IPS-20b (cell line): ENCODE measurements at regions not wholly inside any gene's neighbourhood (a gene's known extent, or its start where the extent isn't known, plus 50 kb on each side); places are given as distances from the start of the nearest gene placed in this dataset.
A peak's percentile ranks its signal among the peaks of the same experiment; 100 is the strongest.

Source experiments
- H3K27ac ChIP-seq: one replicate; pipeline ENCODE4 v1.5.1; 2013; ENCODE audit warnings: low read length
- H3K27me3 ChIP-seq: 2 replicates; pipeline ENCODE4 v1.6.1; 2013; ENCODE audit warnings: mild to moderate bottlenecking, low read length, inconsistent platforms; ENCODE audit not compliant: insufficient read depth
- H3K36me3 ChIP-seq: 2 replicates; pipeline ENCODE4 v1.6.1; 2013; ENCODE audit warnings: low read depth, mild to moderate bottlenecking, inconsistent platforms, low read length, moderate library complexity; ENCODE audit not compliant: insufficient read depth
- H3K4me1 ChIP-seq: 2 replicates; pipeline ENCODE4 v1.6.1; 2013; ENCODE audit warnings: mild to moderate bottlenecking, control low read depth, inconsistent platforms, low read length, moderate library complexity; ENCODE audit not compliant: insufficient read depth
- H3K4me3 ChIP-seq: 2 replicates; pipeline ENCODE4 v1.5.1; 2013; ENCODE audit warnings: mild to moderate bottlenecking, low read length, inconsistent platforms
- H3K9ac ChIP-seq: 2 replicates; pipeline ENCODE4 v1.6.1; 2013; ENCODE audit warnings: low read depth, mild to moderate bottlenecking, inconsistent platforms, low read length, moderate library complexity
- H3K9me3 ChIP-seq: 2 replicates; pipeline ENCODE4 v1.6.1; 2013; ENCODE audit warnings: mild to moderate bottlenecking, low read depth, low read length, inconsistent platforms; ENCODE audit not compliant: insufficient read depth

DNA sequence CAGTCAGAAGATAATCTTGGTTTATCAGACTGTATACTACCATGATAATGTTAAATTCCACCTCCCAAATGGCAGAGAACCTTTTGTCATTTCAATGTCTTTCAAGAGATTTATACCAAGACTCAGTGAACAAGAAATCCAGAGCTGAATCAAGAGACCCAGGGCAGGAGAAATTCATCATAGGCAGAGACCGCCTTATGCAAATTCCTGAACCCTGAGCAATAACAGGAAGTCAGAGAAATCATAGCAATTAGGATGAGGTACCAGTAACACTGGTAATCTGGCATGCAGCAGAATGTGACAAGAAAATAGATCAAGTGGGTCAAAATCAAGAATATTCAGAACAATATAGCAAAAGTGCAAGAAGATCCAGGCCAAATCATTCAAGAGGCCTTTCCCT is 412.4 kb upstream of the LRATD1 start:
- H3K4me3 ChIP-seq: no peak overlapping the region
- no peak overlapping the region for H3K9ac ChIP-seq
- H3K9me3 ChIP-seq: no peaks in the 10 kb centered on the region
- H3K4me1 ChIP-seq: peaks cover 10% of the 10 kb centered on the region; the same call in 1 of the 2 replicates
- no peak overlapping the region for H3K27ac ChIP-seq
- no peaks in the 10 kb centered on the region for H3K27me3 ChIP-seq
- no peaks in the 10 kb centered on the region for H3K36me3 ChIP-seq

DNA sequence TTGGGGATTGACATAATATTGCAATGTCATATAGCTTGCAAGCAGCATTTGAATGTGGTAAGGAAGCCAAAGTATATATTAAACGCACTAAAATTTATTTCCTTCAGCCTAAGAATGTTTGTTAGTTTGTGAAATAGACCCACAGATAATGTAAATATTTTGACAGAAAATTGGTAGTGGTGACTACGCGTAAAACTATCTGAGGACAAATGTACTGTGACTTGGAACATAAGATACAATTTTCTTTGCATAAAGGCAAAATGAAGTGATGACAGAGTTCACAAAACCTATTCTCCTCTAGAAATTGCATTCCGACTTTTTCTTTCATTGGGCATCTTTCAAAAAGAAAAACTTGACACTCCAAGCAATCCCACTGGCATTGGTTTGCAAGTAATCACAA is 411.1 kb upstream of the LRATD1 start:
- Histone ChIP-seq H3K9me3 (no peaks in the 10 kb centered on the region), H3K4me1 (peaks cover 10% of the 10 kb centered on the region; the same call in 1 of the 2 replicates), H3K36me3 (no peaks in the 10 kb centered on the region), H3K9ac (no peak overlapping the region), H3K4me3 (no peak overlapping the region), H3K27me3 (no peaks in the 10 kb centered on the region), H3K27ac (no peak overlapping the region)

DNA sequence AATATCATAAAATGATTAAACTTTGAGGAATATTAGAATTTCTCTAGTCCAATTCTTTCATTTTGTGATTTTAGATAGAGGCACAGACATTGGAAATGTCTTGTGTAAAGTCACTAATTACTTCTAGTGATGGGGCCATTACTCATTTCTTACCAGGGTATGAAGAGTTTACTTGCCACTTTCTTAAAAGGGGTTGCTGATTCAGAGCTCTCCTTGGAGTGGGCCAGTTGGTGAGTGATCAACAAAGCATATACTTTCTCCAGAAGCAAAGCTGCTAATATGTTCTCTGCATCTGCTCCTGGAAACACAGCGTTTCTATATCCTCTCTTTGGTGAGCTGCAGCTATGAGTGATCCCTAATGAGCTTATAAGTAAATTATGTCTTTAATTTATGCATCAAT is 408.9 kb upstream of the LRATD1 start:
- Histone ChIP-seq H3K27me3 (no peaks in the 10 kb centered on the region), H3K4me1 (peaks cover 10% of the 10 kb centered on the region; the same call in 1 of the 2 replicates), H3K9me3 (no peaks in the 10 kb centered on the region), H3K27ac (no peak overlapping the region), H3K4me3 (no peak overlapping the region), H3K36me3 (no peaks in the 10 kb centered on the region), H3K9ac (no peak overlapping the region)

DNA sequence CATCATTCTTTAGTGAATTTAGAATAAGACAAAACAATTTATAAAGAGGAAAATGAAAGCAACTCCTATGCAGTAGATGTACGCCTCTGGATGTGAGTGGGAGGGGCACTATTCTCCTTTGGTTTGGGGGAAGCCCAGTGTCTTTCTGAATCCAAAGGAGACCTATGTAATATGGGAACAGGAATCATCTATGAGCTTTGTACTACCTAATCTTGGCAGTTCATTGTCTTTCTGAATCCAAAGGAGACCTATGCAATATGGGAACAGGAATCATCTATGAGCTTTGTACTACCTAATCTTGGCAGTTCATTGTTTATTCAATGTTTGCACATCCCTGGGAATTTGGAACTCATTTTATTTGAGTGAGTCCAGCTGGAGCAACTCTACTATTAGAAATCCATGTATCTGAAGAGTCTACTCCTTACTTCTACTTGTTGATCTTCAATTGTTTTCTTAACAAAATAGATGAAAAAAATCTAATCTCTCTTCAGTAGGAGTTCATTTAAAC is 401.1 kb upstream of the LRATD1 start:
- Histone ChIP-seq H3K27ac (no peak overlapping the region), H3K4me1 (peaks cover 26% of the 10 kb centered on the region; the same call in 1 of the 2 replicates), H3K36me3 (no peaks in the 10 kb centered on the region), H3K27me3 (peaks cover 31% of the 10 kb centered on the region), H3K9ac (no peak overlapping the region), H3K4me3 (peak overlapping the region; percentile 44; the same call in 1 of the 2 replicates), H3K9me3 (no peaks in the 10 kb centered on the region)

DNA sequence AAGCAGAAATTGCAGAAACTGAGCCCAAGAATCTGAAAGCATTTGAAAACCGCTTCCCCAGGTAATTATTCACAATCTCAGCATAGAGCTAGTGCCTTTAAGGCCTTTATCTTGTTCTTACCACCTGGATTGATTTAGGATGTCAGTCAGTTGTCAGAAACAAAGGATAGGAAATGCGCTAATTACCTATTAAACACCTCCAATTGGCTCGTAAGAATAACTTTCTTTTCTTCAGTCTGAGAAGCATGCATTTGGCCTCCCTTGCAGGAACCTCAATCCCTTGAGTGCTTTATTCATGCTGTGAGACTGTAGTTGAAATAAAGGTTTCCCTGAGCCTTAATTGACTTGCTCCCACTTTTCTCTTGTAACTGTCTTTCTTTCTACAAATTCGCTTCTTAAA is 400.3 kb upstream of the LRATD1 start:
- Histone ChIP-seq H3K27me3 (peaks cover 31% of the 10 kb centered on the region), H3K4me1 (peaks cover 26% of the 10 kb centered on the region; the same call in 1 of the 2 replicates), H3K9ac (no peak overlapping the region), H3K36me3 (no peaks in the 10 kb centered on the region), H3K4me3 (peak overlapping the region; percentile 45; the same call in 1 of the 2 replicates), H3K9me3 (no peaks in the 10 kb centered on the region), H3K27ac (no peak overlapping the region)

DNA sequence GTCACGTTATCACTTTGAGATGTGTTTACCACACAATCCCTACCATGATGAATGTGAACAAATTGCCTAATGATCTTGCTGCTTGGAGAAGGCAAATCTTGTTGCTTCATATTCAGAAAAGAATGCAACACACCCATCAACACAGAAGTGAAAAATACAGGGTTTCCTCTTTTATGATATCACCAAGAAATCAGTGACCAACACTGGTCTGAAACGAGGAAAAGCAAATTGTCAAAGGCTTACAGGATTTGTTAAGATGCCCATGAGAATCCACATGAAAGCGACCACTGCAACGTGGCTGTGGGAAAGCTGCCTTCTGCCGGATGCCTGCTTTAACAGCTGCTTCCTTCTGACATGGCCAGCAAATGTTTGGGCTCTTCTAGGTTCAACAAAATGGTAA is 397.6 kb upstream of the LRATD1 start:
- H3K27me3 ChIP-seq: peaks cover 31% of the 10 kb centered on the region
- H3K9ac ChIP-seq: no peak overlapping the region
- no peak overlapping the region for H3K4me3 ChIP-seq
- no peak overlapping the region for H3K27ac ChIP-seq
- no peaks in the 10 kb centered on the region for H3K36me3 ChIP-seq
- H3K9me3 ChIP-seq: no peaks in the 10 kb centered on the region
- H3K4me1 ChIP-seq: peaks cover 26% of the 10 kb centered on the region; the same call in 1 of the 2 replicates

DNA sequence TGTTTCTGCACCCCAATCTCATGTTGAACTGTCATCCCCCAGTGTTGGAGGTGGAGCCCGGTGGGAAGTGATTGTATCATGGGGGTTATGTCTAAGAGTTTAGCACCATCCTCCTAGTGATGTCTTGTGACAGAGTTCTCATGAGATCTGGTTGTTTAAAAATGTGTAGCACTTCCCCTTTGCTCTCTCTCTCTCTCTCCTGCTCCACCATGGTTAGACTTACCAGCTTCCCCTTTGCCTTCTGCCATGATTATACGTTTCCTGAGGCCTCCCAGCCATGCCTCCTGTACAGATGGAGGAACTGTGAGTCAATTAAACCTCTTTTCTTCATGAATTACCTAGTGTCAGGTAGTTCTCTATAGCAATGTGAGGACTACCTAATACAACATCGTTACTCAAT is 396.9 kb upstream of the LRATD1 start:
- Histone ChIP-seq H3K4me1 (peaks cover 26% of the 10 kb centered on the region; the same call in 1 of the 2 replicates), H3K27ac (no peak overlapping the region), H3K9me3 (no peaks in the 10 kb centered on the region), H3K4me3 (no peak overlapping the region), H3K27me3 (peaks cover 31% of the 10 kb centered on the region), H3K36me3 (no peaks in the 10 kb centered on the region), H3K9ac (no peak overlapping the region)

DNA sequence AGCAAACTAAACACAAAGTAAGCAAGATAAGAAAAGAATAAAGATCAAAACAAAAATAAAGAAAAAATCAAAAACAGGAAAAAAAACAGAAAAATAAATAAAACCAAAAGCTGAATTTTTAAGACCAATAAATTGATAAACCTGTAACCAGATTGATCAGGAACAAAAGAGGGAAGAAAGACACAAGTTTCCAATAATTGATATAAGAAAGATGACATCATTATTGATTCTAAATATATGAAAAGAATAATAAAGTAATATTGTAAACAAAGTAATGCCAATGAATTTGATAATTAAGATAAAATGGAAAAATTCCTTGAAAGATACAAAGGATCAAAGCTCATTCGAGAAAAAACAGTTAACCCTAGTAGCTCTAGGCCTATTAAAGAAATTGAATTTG is 394.6 kb upstream of the LRATD1 start:
- Histone ChIP-seq H3K36me3 (no peaks in the 10 kb centered on the region), H3K9me3 (no peaks in the 10 kb centered on the region), H3K27me3 (peaks cover 21% of the 10 kb centered on the region), H3K4me3 (no peak overlapping the region), H3K9ac (no peak overlapping the region), H3K27ac (no peak overlapping the region), H3K4me1 (peaks cover 9% of the 10 kb centered on the region; the same call in 1 of the 2 replicates)

DNA sequence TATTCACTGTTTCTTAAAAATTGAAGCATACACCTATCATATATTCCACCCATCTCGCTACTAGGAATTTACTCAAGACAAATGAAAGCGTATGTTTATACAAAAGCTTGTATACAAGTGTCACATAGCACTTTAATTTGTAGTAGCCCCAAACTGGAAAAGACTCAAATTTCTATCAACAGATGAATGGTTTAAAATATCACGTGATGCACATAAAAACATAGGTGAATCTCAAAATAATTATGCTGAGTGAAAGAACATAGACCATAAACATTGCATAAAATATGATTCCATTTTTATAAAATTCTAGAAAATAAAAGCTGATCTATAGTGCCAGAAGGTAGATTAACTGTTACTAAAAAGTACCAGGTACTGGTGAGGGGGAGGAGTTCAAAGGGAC is 392.9 kb upstream of the LRATD1 start:
- Histone ChIP-seq H3K4me3 (no peak overlapping the region), H3K27me3 (peaks cover 6% of the 10 kb centered on the region; the same call in 1 of the 2 replicates), H3K27ac (no peak overlapping the region), H3K9ac (no peak overlapping the region), H3K9me3 (no peaks in the 10 kb centered on the region), H3K36me3 (no peaks in the 10 kb centered on the region), H3K4me1 (no peaks in the 10 kb centered on the region)

DNA sequence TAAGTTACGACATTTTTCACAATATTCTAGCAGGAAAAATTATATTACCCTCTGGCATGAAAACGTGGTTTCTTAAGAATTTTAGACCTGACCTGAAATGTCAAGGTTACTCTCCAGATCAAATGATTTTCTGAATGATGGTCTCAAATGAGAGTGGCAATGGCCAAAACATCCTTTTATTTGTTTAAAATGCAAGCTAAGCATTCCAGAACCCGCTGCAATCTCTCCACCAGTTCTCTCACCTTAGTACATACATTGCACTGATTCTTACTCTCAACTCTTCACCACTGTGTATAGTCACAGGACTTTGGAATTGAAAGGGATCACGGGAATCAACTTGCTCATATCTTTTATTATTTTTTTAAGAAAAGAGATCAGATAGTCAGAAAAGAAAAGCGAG is 391.6 kb upstream of the LRATD1 start:
- H3K9ac ChIP-seq: no peak overlapping the region
- no peaks in the 10 kb centered on the region for H3K36me3 ChIP-seq
- H3K27me3 ChIP-seq: no peaks in the 10 kb centered on the region
- H3K27ac ChIP-seq: no peak overlapping the region
- no peak overlapping the region for H3K4me3 ChIP-seq
- H3K9me3 ChIP-seq: no peaks in the 10 kb centered on the region
- H3K4me1 ChIP-seq: no peaks in the 10 kb centered on the region

DNA sequence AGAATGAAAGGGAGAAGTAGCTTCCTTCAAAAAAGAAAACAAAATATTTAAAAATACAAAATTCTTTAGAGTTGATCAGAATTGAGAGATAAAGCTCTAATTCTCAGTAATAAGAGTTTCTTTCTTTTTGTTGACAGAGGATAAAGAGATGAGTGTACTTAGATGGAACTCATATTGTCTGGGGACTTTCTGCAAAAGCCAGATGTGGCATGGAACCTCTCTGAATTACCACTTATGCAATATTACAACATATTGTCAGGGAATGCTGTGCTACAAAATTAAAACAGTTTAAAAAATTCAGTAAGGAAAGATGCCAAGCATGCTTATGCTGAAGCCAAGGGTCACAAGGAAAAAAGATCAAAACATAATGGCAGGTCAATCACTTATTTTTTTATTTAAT is 386.6 kb upstream of the LRATD1 start:
- H3K36me3 ChIP-seq: no peaks in the 10 kb centered on the region
- no peak overlapping the region for H3K9ac ChIP-seq
- no peaks in the 10 kb centered on the region for H3K9me3 ChIP-seq
- H3K4me1 ChIP-seq: no peaks in the 10 kb centered on the region
- no peak overlapping the region for H3K4me3 ChIP-seq
- H3K27ac ChIP-seq: no peak overlapping the region
- H3K27me3 ChIP-seq: no peaks in the 10 kb centered on the region

DNA sequence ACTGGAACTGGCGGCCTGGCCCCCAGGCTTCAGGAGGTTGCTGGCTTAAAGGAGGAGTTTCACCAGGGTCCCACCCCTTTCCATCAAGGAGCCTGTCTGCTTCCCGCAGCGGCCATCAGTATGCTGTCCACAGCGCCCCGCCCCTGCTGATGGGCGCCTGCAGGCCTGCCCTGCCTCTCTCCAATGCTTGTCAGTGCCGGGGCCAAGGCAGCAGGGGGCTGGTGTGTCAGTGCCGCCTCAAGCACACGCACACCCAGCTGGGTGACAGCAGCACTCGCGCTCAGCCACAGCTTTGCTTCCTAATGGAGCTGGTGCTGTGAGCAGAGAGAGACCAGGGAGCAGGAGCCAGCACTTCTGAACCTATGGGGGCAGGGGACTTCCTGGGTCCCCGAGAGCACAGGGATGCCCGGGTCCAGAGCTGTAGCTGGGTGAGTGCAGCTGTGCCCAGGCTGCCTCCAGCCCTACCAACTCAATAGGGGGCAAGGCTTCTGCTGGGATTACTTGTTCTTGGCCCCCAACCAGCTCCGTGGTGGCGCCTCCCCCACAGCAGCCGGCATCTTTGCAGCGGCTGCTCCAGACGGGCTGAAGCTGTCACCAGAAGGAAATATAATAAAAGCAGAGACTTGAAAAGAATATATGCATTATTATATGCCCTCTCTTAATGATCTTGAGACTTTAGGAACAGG is 377.2 kb upstream of the LRATD1 start:
- H3K9ac ChIP-seq: no peak overlapping the region
- no peaks in the 10 kb centered on the region for H3K9me3 ChIP-seq
- no peak overlapping the region for H3K27ac ChIP-seq
- H3K4me1 ChIP-seq: no peaks in the 10 kb centered on the region
- H3K36me3 ChIP-seq: no peaks in the 10 kb centered on the region
- H3K4me3 ChIP-seq: no peak overlapping the region
- no peaks in the 10 kb centered on the region for H3K27me3 ChIP-seq
